ENCODE measurements at regions not wholly inside any gene's neighbourhood (a gene's known extent, or its start where the extent isn't known, plus 50 kb on each side); places are given as distances from the start of the nearest gene placed in this dataset.

- TF ChIP-seq CTCF (IDR thresholded peaks at IDR 0.05; ENCODE audit: low read depth, low read length) (no peak), POLR2A (IDR thresholded peaks at IDR 0.05; ENCODE audit: extremely low read depth, insufficient read length) (no peak), MAX (IDR thresholded peaks at IDR 0.05; ENCODE audit: low read depth, low read length) (no peak)
Observed at GRCh38 chr6:105889902-105890301, 196.2 kb upstream of the PRDM1 start.
